WI38 (cell line): ENCODE measurements at regions not wholly inside any gene's neighbourhood (a gene's known extent, or its start where the extent isn't known, plus 50 kb on each side); places are given as distances from the start of the nearest gene placed in this dataset.
"Not testable (repeated sequence)": the region's sequence is repeated elsewhere in the genome, so short reads cannot be mapped to it uniquely, and the experiment has no call there.

Source experiments
- H3K4me3 ChIP-seq: 2 replicates; pipeline ENCODE4 v1.5.1; 2011; ENCODE audit warnings: low read depth, mild to moderate bottlenecking, control low read depth, low read length
- CTCF ChIP-seq: IDR thresholded peaks from 2 replicates; pipeline ENCODE4 v1.5.1; 2012; ENCODE audit warnings: low read depth, mild to moderate bottlenecking, control low read depth, low read length

GRCh38 chr22:22167791-22168189, 76.8 kb upstream of the VPREB1 start:
- no peak for TF ChIP-seq CTCF
- peak overlapping the region; percentile 52 for H3K4me3 ChIP-seq

GRCh38 chr22:22166941-22167713, 77.5 kb upstream of the VPREB1 start:
- TF ChIP-seq CTCF, result no peak
- no peak overlapping the region for H3K4me3 ChIP-seq

GRCh38 chr22:22165936-22166710, 78.5 kb upstream of the VPREB1 start:
- H3K4me3 ChIP-seq, result no peak overlapping the region

GRCh38 chr22:22164541-22165272, 79.9 kb upstream of the VPREB1 start:
- TF ChIP-seq CTCF, result no peak
- H3K4me3 ChIP-seq, result no peak overlapping the region

More at GRCh38 chr22:22165936-22166710, 78.5 kb upstream of the VPREB1 start:
- TF ChIP-seq CTCF, result no peak

- H3K4me3 ChIP-seq, result no peak overlapping the region
- no peak for TF ChIP-seq CTCF
These were observed 82.4 kb upstream of the VPREB1 start for GRCh38 chr22:22161924-22162851.

GRCh38 chr22:22160768-22161167, 83.8 kb upstream of the VPREB1 start:
- H3K4me3 ChIP-seq, result not testable (repeated sequence)

GRCh38 chr22:22159384-22159783, 85.2 kb upstream of the VPREB1 start:
- TF ChIP-seq CTCF, result no peak
- no peak overlapping the region for H3K4me3 ChIP-seq
